HCT116 (cell line): ENCODE measurements at regions not wholly inside any gene's neighbourhood (a gene's known extent, or its start where the extent isn't known, plus 50 kb on each side); places are given as distances from the start of the nearest gene placed in this dataset.

Experiments used
- ATAC-seq: fragments of 200-7000 bp; cut with Tn5 transposase; 2 replicates; pipeline ENCODE4 v1.9.1; 2020; ENCODE audit warnings: mild to moderate bottlenecking, moderate library complexity
- BruUV-seq: library from RNA; stranded (reverse); fragments of 400-500 nt; replicated peaks from 2 replicates; lab custom pipeline; 2021; lab: Mats Ljungman, UMichigan
- CTCF ChIA-PET: fragments of 300-600 bp; sonication (Branson Sonifier 250); formaldehyde crosslinking; loops from one replicate; lab custom pipeline; 2021; ENCODE audit warnings: antibody characterized with exemption; lab: Charles Lee
- POLR2A ChIA-PET: fragments of 300-600, 350-600 bp; sonication (Branson Sonifier 250); formaldehyde crosslinking; loops from one replicate; lab custom pipeline; 2021; ENCODE audit warnings: antibody characterized with exemption; lab: Charles Lee
- RAD21 ChIA-PET, 2 experiments: fragments of 300-600 bp; sonication (Branson Sonifier 250); formaldehyde crosslinking; loops; one replicate each; lab custom pipeline; 2023; ENCODE audit warnings: low total read pairs in 2 of 2; ENCODE audit not compliant: uncharacterized antibody in 2 of 2, unreplicated experiment in 2 of 2, low non-redundant PET in 1 of 2; lab: Charles Lee
- DNase-seq: peaks from one replicate; pipeline ENCODE4 v3.0.0-alpha.2; 2010; ENCODE audit warnings: low read depth, low spot score
- H2AFZ ChIP-seq: fragments of 200-600 bp; shearing (Covaris generic), sonication (generic); 2 replicates; pipeline ENCODE4 v1.6.1; 2017; ENCODE audit warnings: low read depth, mixed run types, mixed read lengths, antibody characterized with exemption, low read length; ENCODE audit not compliant: poor library complexity, severe bottlenecking
- H3K27ac ChIP-seq: 2 replicates; pipeline ENCODE4 v1.5.1; 2012; ENCODE audit warnings: low read depth, low read length
- H3K27me3 ChIP-seq: fragments of 200-600 bp; sonication (generic); 2 replicates; pipeline ENCODE4 v1.6.1; 2016; ENCODE audit warnings: mixed run types, low read length, mixed read lengths; ENCODE audit not compliant: insufficient read depth
- H3K36me3 ChIP-seq, 2 experiments: fragments of 200-500 bp in 1 of 2; fragments of 200-600 bp in 1 of 2; sonication (Bioruptor generic) in 1 of 2; sonication (generic) in 1 of 2; 2 replicates each; pipeline versions ENCODE4 v1.5.1 to v1.6.1; 2014 to 2016; ENCODE audit warnings: low read length in 2 of 2, inconsistent platforms in 1 of 2, mixed read lengths in 1 of 2, mixed run types in 1 of 2; ENCODE audit not compliant: insufficient read depth in 2 of 2, control insufficient read depth in 1 of 2
- H3K4me1 ChIP-seq, 2 experiments: fragments of 200-600 bp in 1 of 2; sonication (generic) in 1 of 2; 2 replicates each; pipeline versions ENCODE4 v1.5.1 to v1.6.1; 2012 to 2017; ENCODE audit warnings: low read length in 2 of 2, inconsistent platforms in 1 of 2, mild to moderate bottlenecking in 1 of 2, mixed read lengths in 1 of 2, mixed run types in 1 of 2, moderate library complexity in 1 of 2; ENCODE audit not compliant: insufficient read depth in 2 of 2, control insufficient read depth in 1 of 2
- H3K4me2 ChIP-seq: fragments of 200-600 bp; sonication (generic); 2 replicates; pipeline ENCODE4 v1.6.1; 2017; ENCODE audit warnings: mixed run types, low read length, mixed read lengths
- H3K4me3 ChIP-seq, 2 experiments: fragments of 200-600 bp in 1 of 2; sonication (generic) in 1 of 2; replicated peaks in 1 of 2; 2 replicates each; pipeline ENCODE4 v1.5.1; 2011 to 2016; ENCODE audit warnings: low read length in 2 of 2, control low read depth in 1 of 2, low read depth in 1 of 2, mild to moderate bottlenecking in 1 of 2, mixed read lengths in 1 of 2, mixed run types in 1 of 2
- H3K79me2 ChIP-seq: fragments of 200-600 bp; sonication (generic); 2 replicates; pipeline ENCODE4 v1.6.1; 2017; ENCODE audit warnings: mild to moderate bottlenecking, mixed run types, low read length, moderate library complexity, mixed read lengths; ENCODE audit not compliant: insufficient read depth
- H3K9ac ChIP-seq: fragments of 200-600 bp; sonication (generic); 2 replicates; pipeline ENCODE4 v1.6.1; 2016; ENCODE audit warnings: low read length, mixed read lengths
- H3K9me2 ChIP-seq: fragments of 200-600 bp; sonication (generic), shearing (Covaris generic); 2 replicates; pipeline ENCODE4 v1.6.1; 2017; ENCODE audit warnings: mixed run types, mild to moderate bottlenecking, moderate library complexity; ENCODE audit not compliant: insufficient read depth
- H3K9me3 ChIP-seq, 2 experiments: fragments of 200-500 bp in 1 of 2; fragments of 200-600 bp in 1 of 2; sonication (Bioruptor generic) in 1 of 2; sonication (generic) in 1 of 2; 2 replicates each; pipeline ENCODE4 v1.6.1; 2014 to 2017; ENCODE audit warnings: low read length in 2 of 2, mixed read lengths in 2 of 2, inconsistent platforms in 1 of 2, low read depth in 1 of 2, mild to moderate bottlenecking in 1 of 2, mixed run types in 1 of 2, moderate library complexity in 1 of 2; ENCODE audit not compliant: control insufficient read depth in 1 of 2, insufficient read depth in 1 of 2
- H4K20me1 ChIP-seq: fragments of 200-600 bp; sonication (generic), shearing (Covaris generic); 2 replicates; pipeline ENCODE4 v1.6.1; 2017; ENCODE audit warnings: mixed run types, mild to moderate bottlenecking, moderate library complexity; ENCODE audit not compliant: insufficient read depth
- ATF3 ChIP-seq: IDR thresholded peaks from 2 replicates; pipeline ENCODE4 v1.6.1; 2012
- CBX3 ChIP-seq: IDR thresholded peaks from 2 replicates; pipeline ENCODE4 v1.6.1; 2012; ENCODE audit warnings: low read depth
- CEBPB ChIP-seq: IDR thresholded peaks from 2 replicates; pipeline ENCODE4 v1.6.1; 2012; ENCODE audit warnings: low read depth
- CTCF ChIP-seq, 3 experiments: fragments of 200-600 bp in 1 of 3; sonication (generic) in 1 of 3; IDR thresholded peaks in 2 of 3; conservative IDR thresholded peaks in 1 of 3; 2 replicates each; pipeline ENCODE4 v1.5.1; 2012 to 2017; ENCODE audit warnings: low read depth in 2 of 3, low read length in 2 of 3, antibody characterized with exemption in 1 of 3, borderline replicate concordance in 1 of 3, control low read depth in 1 of 3, mild to moderate bottlenecking in 1 of 3, mixed read lengths in 1 of 3, mixed run types in 1 of 3, moderate library complexity in 1 of 3; ENCODE audit not compliant: insufficient read depth in 1 of 3
- EGR1 ChIP-seq: IDR thresholded peaks from 2 replicates; pipeline ENCODE4 v1.6.1; 2012; ENCODE audit warnings: low read depth
- EZH2 ChIP-seq: fragments of 200-600 bp; sonication (generic); IDR thresholded peaks from 2 replicates; pipeline ENCODE4 v1.6.1; 2017; ENCODE audit warnings: antibody characterized with exemption, mixed run types
- EZH2phosphoT487 ChIP-seq: fragments of 200-600 bp; IDR thresholded peaks from 2 replicates; pipeline ENCODE4 v1.6.1; 2018; ENCODE audit warnings: antibody characterized with exemption, borderline replicate concordance
- FOSL1 ChIP-seq: IDR thresholded peaks from 2 replicates; pipeline ENCODE4 v1.6.1; 2012; ENCODE audit warnings: low read depth
- JUND ChIP-seq: IDR thresholded peaks from 2 replicates; pipeline ENCODE4 v1.6.1; 2012
- POLR2AphosphoS5 ChIP-seq: IDR thresholded peaks from 2 replicates; pipeline ENCODE4 v1.6.1; 2011; ENCODE audit warnings: mild to moderate bottlenecking, low read depth, low read length, moderate library complexity
- SIN3A ChIP-seq: IDR thresholded peaks from 2 replicates; pipeline ENCODE4 v1.6.1; 2012; ENCODE audit warnings: low read depth
- SP1 ChIP-seq: IDR thresholded peaks from 2 replicates; pipeline ENCODE4 v1.6.1; 2012; ENCODE audit warnings: low read depth
- SRF ChIP-seq: IDR thresholded peaks from 2 replicates; pipeline ENCODE4 v1.6.1; 2012; ENCODE audit warnings: low read depth
- TCF7L2 ChIP-seq: IDR thresholded peaks from 2 replicates; pipeline ENCODE4 v1.7.0; 2011; ENCODE audit warnings: borderline replicate concordance, inconsistent platforms; ENCODE audit not compliant: insufficient read depth, insufficient read length; ENCODE audit errors: extremely low read depth
- YY1 ChIP-seq: IDR thresholded peaks from 2 replicates; pipeline ENCODE4 v1.6.1; 2011; ENCODE audit warnings: low read length, low read depth, moderate library complexity, mild to moderate bottlenecking; ENCODE audit not compliant: insufficient replicate concordance; ENCODE audit errors: extremely low read depth
- ZBTB33 ChIP-seq: IDR thresholded peaks from 2 replicates; pipeline ENCODE4 v1.6.1; 2011; ENCODE audit warnings: mild to moderate bottlenecking, low read length, moderate library complexity; ENCODE audit not compliant: insufficient replicate concordance; ENCODE audit errors: extremely low read depth
- ZFX ChIP-seq: fragments of 450-650 bp; IDR thresholded peaks from 2 replicates; pipeline ENCODE4 v1.6.1; 2017
- ZNF274 ChIP-seq: fragments of 200-500 bp; sonication (Bioruptor generic); IDR thresholded peaks from 2 replicates; pipeline ENCODE4 v1.6.1; 2014; ENCODE audit warnings: mild to moderate bottlenecking, low read depth, low read length, inconsistent platforms
- intact Hi-C: fragments of 100-400 bp; cut with micrococcal nuclease; formaldehyde crosslinking; loops from 2 replicates; pipeline ENCODE4 v1.10.0; 2022

GRCh38 chr17:12603566-12603965, 62.1 kb upstream of the MYOCD start:
- Histone ChIP-seq H3K36me3 (no peaks in the 10 kb centered on the region), H3K4me3 (no peak overlapping the region), H3K4me2 (no peak overlapping the region), H3K79me2 (no peaks in the 10 kb centered on the region), H2AFZ (no peak overlapping the region), H3K4me1 (no peaks in the 10 kb centered on the region), H3K27ac (no peak overlapping the region), H3K27me3 (peaks cover 16% of the 10 kb centered on the region; the same call in 1 of the 2 replicates), H4K20me1 (no peaks in the 10 kb centered on the region), H3K9me3 (no peaks in the 10 kb centered on the region), H3K9me2 (no peaks in the 10 kb centered on the region), H3K9ac (no peak overlapping the region)
- RAD21 ChIA-PET, result no interaction called here
- CTCF ChIA-PET, result no interaction called here
- no peak for TF ChIP-seq ZFX
- no peak for TF ChIP-seq SRF
- no peak for TF ChIP-seq TCF7L2
- TF ChIP-seq ZNF274, result no peak
- TF ChIP-seq FOSL1, result no peak
- no peak for TF ChIP-seq YY1
- no peak for TF ChIP-seq CEBPB
- TF ChIP-seq CBX3, result no peak
- no peak for TF ChIP-seq SP1
- no peak for TF ChIP-seq EZH2
- TF ChIP-seq ATF3, result no peak
- no peak for TF ChIP-seq ZBTB33
- TF ChIP-seq SIN3A, result no peak
- TF ChIP-seq CTCF (IDR thresholded peaks at IDR 0.05 in 2 of 3, conservative IDR thresholded peaks at IDR 0.05 in 1 of 3; ENCODE audit: borderline replicate concordance in 1 of 3, insufficient read depth in 1 of 3, low read depth in 2 of 3, low read length in 2 of 3), result no peak
- TF ChIP-seq POLR2AphosphoS5, result no peak
- no peak for TF ChIP-seq JUND
- no peak for TF ChIP-seq EGR1
- no peak for TF ChIP-seq EZH2phosphoT487
- no TSS peak for BruUV-seq
- POLR2A ChIA-PET, result no interaction called here
- intact Hi-C loops, result no loop called here
- no peak for DNase-seq
- ATAC-seq, result no peak
